ENCODE measurements at regions not wholly inside any gene's neighbourhood (a gene's known extent, or its start where the extent isn't known, plus 50 kb on each side); places are given as distances from the start of the nearest gene placed in this dataset.

DNA sequence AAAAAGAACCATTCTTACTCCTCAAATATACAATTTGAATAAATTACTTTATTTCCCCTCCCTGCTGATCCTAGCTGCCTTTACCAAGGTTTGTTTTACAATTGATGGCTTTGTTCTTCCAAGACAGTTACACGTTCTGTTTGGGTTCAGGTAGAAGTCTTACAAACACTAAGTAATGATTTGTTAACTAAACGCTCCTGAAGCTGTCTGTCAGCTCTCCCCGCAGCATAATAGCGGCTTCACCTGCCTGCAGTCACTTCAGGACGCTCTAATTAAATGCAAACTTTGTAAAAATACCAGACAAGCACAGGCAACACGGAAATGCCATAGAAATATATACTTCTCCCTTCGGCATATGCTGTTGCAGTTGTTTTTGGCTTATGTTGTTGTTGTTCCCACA lies 176.4 kb upstream of the MDFIC2 start:
- TF ChIP-seq MAX (IDR thresholded peaks at IDR 0.05) = no peak
- TF ChIP-seq EP300 (IDR thresholded peaks at IDR 0.05; ENCODE audit: borderline replicate concordance) = no peak
- TF ChIP-seq USF1 (IDR thresholded peaks at IDR 0.05) = no peak
- TF ChIP-seq FOXM1 (IDR thresholded peaks at IDR 0.05; ENCODE audit: borderline replicate concordance, low read depth) = no peak
- TF ChIP-seq ZBTB7A (IDR thresholded peaks at IDR 0.05; ENCODE audit: low read depth) = no peak
- TF ChIP-seq RAD21 (IDR thresholded peaks at IDR 0.05; ENCODE audit: low read depth) = no peak
- no peak for TF ChIP-seq CREB1 (IDR thresholded peaks at IDR 0.05; ENCODE audit: low read depth)
- no peak for TF ChIP-seq REST (IDR thresholded peaks at IDR 0.05; ENCODE audit: low read depth)
- TF ChIP-seq NFIC (IDR thresholded peaks at IDR 0.05) = no peak
- TF ChIP-seq CEBPB (IDR thresholded peaks at IDR 0.05) = no peak
- TF ChIP-seq TEAD4 (IDR thresholded peaks at IDR 0.05) = no peak
- TF ChIP-seq TAF1 (IDR thresholded peaks at IDR 0.05; ENCODE audit: low read depth) = no peak

GRCh38 chr3:70488131-70488530 lies 175.7 kb upstream of the MDFIC2 start:
- TF ChIP-seq TCF12 (IDR thresholded peaks at IDR 0.05; ENCODE audit: low read depth) (no peak), USF1 (IDR thresholded peaks at IDR 0.05) (no peak), CEBPB (IDR thresholded peaks at IDR 0.05) (no peak), MAX (IDR thresholded peaks at IDR 0.05) (no peak), YY1 (IDR thresholded peaks at IDR 0.05; ENCODE audit: low read depth) (no peak), TAF1 (IDR thresholded peaks at IDR 0.05; ENCODE audit: low read depth) (no peak), NFIC (IDR thresholded peaks at IDR 0.05) (no peak), TEAD4 (IDR thresholded peaks at IDR 0.05) (no peak)

- TF ChIP-seq MAX (IDR thresholded peaks at IDR 0.05) (no peak), CEBPB (IDR thresholded peaks at IDR 0.05) (no peak), EGR1 (IDR thresholded peaks at IDR 0.05) (no peak), CREB1 (IDR thresholded peaks at IDR 0.05; ENCODE audit: low read depth) (no peak), TAF1 (IDR thresholded peaks at IDR 0.05; ENCODE audit: low read depth) (no peak), YY1 (IDR thresholded peaks at IDR 0.05; ENCODE audit: low read depth) (no peak), RAD21 (IDR thresholded peaks at IDR 0.05; ENCODE audit: low read depth) (no peak)
These were observed 174.1 kb upstream of the MDFIC2 start for GRCh38 chr3:70486414-70487017.

GRCh38 chr3:70476174-70476573 lies 163.7 kb upstream of the MDFIC2 start:
- TF ChIP-seq RAD21 (IDR thresholded peaks at IDR 0.05; ENCODE audit: low read depth) = no peak
- no peak for TF ChIP-seq TEAD4 (IDR thresholded peaks at IDR 0.05)
- no peak for TF ChIP-seq NFIC (IDR thresholded peaks at IDR 0.05)
- TF ChIP-seq FOXM1 (IDR thresholded peaks at IDR 0.05; ENCODE audit: borderline replicate concordance, low read depth) = no peak
- TF ChIP-seq ZBTB7A (IDR thresholded peaks at IDR 0.05; ENCODE audit: low read depth) = no peak
- TF ChIP-seq TAF1 (IDR thresholded peaks at IDR 0.05; ENCODE audit: low read depth) = no peak

- TF ChIP-seq CEBPB (IDR thresholded peaks at IDR 0.05) = no peak
- TF ChIP-seq MAX (IDR thresholded peaks at IDR 0.05) = no peak
- no peak for TF ChIP-seq YY1 (IDR thresholded peaks at IDR 0.05; ENCODE audit: low read depth)
- no peak for TF ChIP-seq EP300 (IDR thresholded peaks at IDR 0.05; ENCODE audit: borderline replicate concordance)
- no peak for TF ChIP-seq ZBTB7A (IDR thresholded peaks at IDR 0.05; ENCODE audit: low read depth)
- TF ChIP-seq FOXM1 (IDR thresholded peaks at IDR 0.05; ENCODE audit: borderline replicate concordance, low read depth) = no peak
- TF ChIP-seq TCF12 (IDR thresholded peaks at IDR 0.05; ENCODE audit: low read depth) = no peak
- no peak for TF ChIP-seq EGR1 (IDR thresholded peaks at IDR 0.05)
- no peak for TF ChIP-seq RAD21 (IDR thresholded peaks at IDR 0.05; ENCODE audit: low read depth)
- TF ChIP-seq CREB1 (IDR thresholded peaks at IDR 0.05; ENCODE audit: low read depth) = no peak
- no peak for TF ChIP-seq REST (IDR thresholded peaks at IDR 0.05; ENCODE audit: low read depth)
- TF ChIP-seq TEAD4 (IDR thresholded peaks at IDR 0.05) = no peak
- TF ChIP-seq TAF1 (IDR thresholded peaks at IDR 0.05; ENCODE audit: low read depth) = no peak
- TF ChIP-seq USF1 (IDR thresholded peaks at IDR 0.05) = no peak
- TF ChIP-seq NFIC (IDR thresholded peaks at IDR 0.05) = no peak
These were observed 159.3 kb upstream of the MDFIC2 start for GRCh38 chr3:70471464-70472342.
